BLaER1 (cell line): ENCODE measurements at regions not wholly inside any gene's neighbourhood (a gene's known extent, or its start where the extent isn't known, plus 50 kb on each side); places are given as distances from the start of the nearest gene placed in this dataset.

Experiments used
- H3K27ac ChIP-seq: shearing (Covaris generic); formaldehyde crosslinking; 2 replicates; pipeline ENCODE4 v1.8.1; 2022
- H3K27me3 ChIP-seq: shearing (Covaris generic); formaldehyde crosslinking; 2 replicates; pipeline ENCODE4 v1.8.1; 2022
- H3K36me3 ChIP-seq: shearing (Covaris generic); formaldehyde crosslinking; 2 replicates; pipeline ENCODE4 v1.8.1; 2022
- H3K4me1 ChIP-seq: shearing (Covaris generic); formaldehyde crosslinking; 2 replicates; pipeline ENCODE4 v1.8.1; 2022
- H3K4me2 ChIP-seq: shearing (Covaris generic); formaldehyde crosslinking; 2 replicates; pipeline ENCODE4 v1.8.1; 2022
- H3K4me3 ChIP-seq: shearing (Covaris generic); formaldehyde crosslinking; 2 replicates; pipeline ENCODE4 v1.8.1; 2022
- H3K9ac ChIP-seq: shearing (Covaris generic); formaldehyde crosslinking; 2 replicates; pipeline ENCODE4 v1.8.1; 2022
- H3K9me3 ChIP-seq: shearing (Covaris generic); formaldehyde crosslinking; 2 replicates; pipeline ENCODE4 v1.8.1; 2022
- H4K20me1 ChIP-seq: shearing (Covaris generic); formaldehyde crosslinking; 2 replicates; pipeline ENCODE4 v1.8.1; 2022
- Cebpa-rat ChIP-seq: shearing (Covaris generic); IDR thresholded peaks from 2 replicates; pipeline ENCODE4 v1.8.1; 2022

GRCh38 chr3:135740751-135741150, 224.8 kb upstream of the PPP2R3A start:
- H3K27ac ChIP-seq = no peak overlapping the region
- no peaks in the 10 kb centered on the region for H3K27me3 ChIP-seq
- H3K9ac ChIP-seq = no peak overlapping the region
- no peak overlapping the region for H3K4me2 ChIP-seq
- no peak for TF ChIP-seq Cebpa-rat
- H3K36me3 ChIP-seq = no peaks in the 10 kb centered on the region
- H3K4me1 ChIP-seq = no peaks in the 10 kb centered on the region
- peaks cover 24% of the 10 kb centered on the region for H3K9me3 ChIP-seq
- no peak overlapping the region for H3K4me3 ChIP-seq
- no peaks in the 10 kb centered on the region for H4K20me1 ChIP-seq

GRCh38 chr3:135751991-135752390, 213.5 kb upstream of the PPP2R3A start:
- no peak for TF ChIP-seq Cebpa-rat
- Histone ChIP-seq H3K4me3 (no peak overlapping the region), H3K4me1 (peaks cover 5% of the 10 kb centered on the region; the same call in 1 of the 2 replicates), H3K9ac (no peak overlapping the region), H3K27ac (no peak overlapping the region), H3K36me3 (no peaks in the 10 kb centered on the region), H4K20me1 (no peaks in the 10 kb centered on the region), H3K9me3 (no peaks in the 10 kb centered on the region), H3K4me2 (peak overlapping the region; percentile 9; the same call in 1 of the 2 replicates), H3K27me3 (no peaks in the 10 kb centered on the region)

GRCh38 chr3:135752851-135753250, 212.7 kb upstream of the PPP2R3A start:
- no peaks in the 10 kb centered on the region for H3K36me3 ChIP-seq
- no peaks in the 10 kb centered on the region for H3K9me3 ChIP-seq
- peaks cover 5% of the 10 kb centered on the region; the same call in 1 of the 2 replicates for H3K4me1 ChIP-seq
- H3K27ac ChIP-seq = no peak overlapping the region
- no peak overlapping the region for H3K4me3 ChIP-seq
- H3K9ac ChIP-seq = no peak overlapping the region
- H3K27me3 ChIP-seq = no peaks in the 10 kb centered on the region
- H4K20me1 ChIP-seq = no peaks in the 10 kb centered on the region
- no peak overlapping the region for H3K4me2 ChIP-seq
- TF ChIP-seq Cebpa-rat = no peak

GRCh38 chr3:135753506-135753905, 212.0 kb upstream of the PPP2R3A start:
- Histone ChIP-seq H3K36me3 (no peaks in the 10 kb centered on the region), H3K27me3 (no peaks in the 10 kb centered on the region)

GRCh38 chr3:135755330-135756105, 210.0 kb upstream of the PPP2R3A start:
- Histone ChIP-seq H3K36me3 (no peaks in the 10 kb centered on the region), H3K27me3 (no peaks in the 10 kb centered on the region), H3K27ac (no peak overlapping the region), H3K4me1 (peaks cover 5% of the 10 kb centered on the region; the same call in 1 of the 2 replicates), H4K20me1 (no peaks in the 10 kb centered on the region), H3K9ac (no peak overlapping the region), H3K4me3 (no peak overlapping the region), H3K9me3 (no peaks in the 10 kb centered on the region), H3K4me2 (no peak overlapping the region)
- no peak for TF ChIP-seq Cebpa-rat

More at GRCh38 chr3:135753506-135753905, 212.0 kb upstream of the PPP2R3A start:
- Histone ChIP-seq H3K4me1 (peaks cover 5% of the 10 kb centered on the region; the same call in 1 of the 2 replicates), H3K9me3 (no peaks in the 10 kb centered on the region), H4K20me1 (no peaks in the 10 kb centered on the region), H3K27ac (no peak overlapping the region), H3K4me3 (no peak overlapping the region), H3K9ac (no peak overlapping the region), H3K4me2 (no peak overlapping the region)
- no peak for TF ChIP-seq Cebpa-rat

GRCh38 chr3:135756106-135756668, 209.3 kb upstream of the PPP2R3A start:
- Histone ChIP-seq H4K20me1 (no peaks in the 10 kb centered on the region), H3K9ac (no peak overlapping the region), H3K27me3 (no peaks in the 10 kb centered on the region), H3K27ac (no peak overlapping the region), H3K9me3 (no peaks in the 10 kb centered on the region), H3K4me3 (no peak overlapping the region), H3K4me2 (no peak overlapping the region), H3K4me1 (peaks cover 5% of the 10 kb centered on the region; the same call in 1 of the 2 replicates), H3K36me3 (no peaks in the 10 kb centered on the region)
- TF ChIP-seq Cebpa-rat = no peak

- Histone ChIP-seq H3K9ac (no peak overlapping the region), H3K9me3 (no peaks in the 10 kb centered on the region), H4K20me1 (no peaks in the 10 kb centered on the region), H3K36me3 (no peaks in the 10 kb centered on the region), H3K27me3 (no peaks in the 10 kb centered on the region), H3K4me1 (0 out of 2 replicates have a peak, but pooled peaks cover 5% of the 10 kb centered on the region), H3K27ac (no peak overlapping the region), H3K4me3 (no peak overlapping the region), H3K4me2 (no peak overlapping the region)
- TF ChIP-seq Cebpa-rat = no peak
Measured at GRCh38 chr3:135757421-135757820, 208.1 kb upstream of the PPP2R3A start.

GRCh38 chr3:135758961-135759360, 206.6 kb upstream of the PPP2R3A start:
- Histone ChIP-seq H3K27ac (no peak overlapping the region), H3K27me3 (no peaks in the 10 kb centered on the region), H3K4me3 (no peak overlapping the region), H3K4me2 (no peak overlapping the region), H3K4me1 (0 out of 2 replicates have a peak, but pooled peaks cover 7% of the 10 kb centered on the region), H3K9me3 (no peaks in the 10 kb centered on the region), H3K36me3 (no peaks in the 10 kb centered on the region), H4K20me1 (no peaks in the 10 kb centered on the region), H3K9ac (no peak overlapping the region)
- no peak for TF ChIP-seq Cebpa-rat

- 0 out of 2 replicates have a peak, but pooled peaks cover 7% of the 10 kb centered on the region for H3K4me1 ChIP-seq
- no peaks in the 10 kb centered on the region for H3K27me3 ChIP-seq
- H4K20me1 ChIP-seq = no peaks in the 10 kb centered on the region
- no peak overlapping the region for H3K4me2 ChIP-seq
- H3K9ac ChIP-seq = no peak overlapping the region
- H3K9me3 ChIP-seq = no peaks in the 10 kb centered on the region
- no peak overlapping the region for H3K27ac ChIP-seq
- no peak for TF ChIP-seq Cebpa-rat
- H3K4me3 ChIP-seq = no peak overlapping the region
- H3K36me3 ChIP-seq = no peaks in the 10 kb centered on the region
Measured at GRCh38 chr3:135759651-135760050, 205.9 kb upstream of the PPP2R3A start.

- Histone ChIP-seq H3K36me3 (no peaks in the 10 kb centered on the region), H3K9ac (no peak overlapping the region), H3K4me2 (no peak overlapping the region), H3K27me3 (no peaks in the 10 kb centered on the region), H3K4me1 (0 out of 2 replicates have a peak, but pooled peaks cover 7% of the 10 kb centered on the region), H4K20me1 (no peaks in the 10 kb centered on the region), H3K27ac (no peak overlapping the region), H3K9me3 (peaks cover 9% of the 10 kb centered on the region), H3K4me3 (no peak overlapping the region)
- TF ChIP-seq Cebpa-rat = no peak
Measured at GRCh38 chr3:135760581-135760980, 204.9 kb upstream of the PPP2R3A start.
